ENCODE measurements at regions not wholly inside any gene's neighbourhood (a gene's known extent, or its start where the extent isn't known, plus 50 kb on each side); places are given as distances from the start of the nearest gene placed in this dataset.

- Histone ChIP-seq H3K9me3 (ENCODE audit: control insufficient read depth in 5 of 5, low read length in 5 of 5) (no peaks in the 10 kb centered on the region), H3K4me3 (ENCODE audit: low read depth in 1 of 5, low read length in 5 of 5) (no peak overlapping the region), H3K4me1 (ENCODE audit: control insufficient read depth in 5 of 5, insufficient read depth in 5 of 5, low read length in 5 of 5) (peaks cover 0 to 9% (median 7%) of the 10 kb centered on the region in 5 donors), H3K27ac (ENCODE audit: low read depth, low read length) (no peak overlapping the region), H3K36me3 (ENCODE audit: control insufficient read depth in 5 of 5, insufficient read depth in 5 of 5, low read length in 5 of 5) (no peaks in the 10 kb centered on the region), H3K27me3 (ENCODE audit: control insufficient read depth in 5 of 5, insufficient read depth in 4 of 5, low read length in 5 of 5) (no peaks in the 10 kb centered on the region), H3K9ac (ENCODE audit: low read length in 5 of 5) (no peak overlapping the region)
Measured at GRCh38 chr11:86749821-86750401, 50.4 kb upstream of the PRSS23 start.

GRCh38 chr11:86749376-86749775 is 51.0 kb upstream of the PRSS23 start:
- H3K9me3 ChIP-seq (ENCODE audit: control insufficient read depth in 5 of 5, low read length in 5 of 5) = no peaks in the 10 kb centered on the region
- peaks cover 0 to 9% (median 7%) of the 10 kb centered on the region in 5 donors for H3K4me1 ChIP-seq (ENCODE audit: control insufficient read depth in 5 of 5, insufficient read depth in 5 of 5, low read length in 5 of 5)
- no peaks in the 10 kb centered on the region for H3K27me3 ChIP-seq (ENCODE audit: control insufficient read depth in 5 of 5, insufficient read depth in 4 of 5, low read length in 5 of 5)
- H3K27ac ChIP-seq (ENCODE audit: low read depth, low read length) = no peak overlapping the region
- no peak overlapping the region for H3K9ac ChIP-seq (ENCODE audit: low read length in 5 of 5)
- H3K4me3 ChIP-seq (ENCODE audit: low read depth in 1 of 5, low read length in 5 of 5) = no peak overlapping the region
- H3K36me3 ChIP-seq (ENCODE audit: control insufficient read depth in 5 of 5, insufficient read depth in 5 of 5, low read length in 5 of 5) = no peaks in the 10 kb centered on the region

- H3K4me3 ChIP-seq (ENCODE audit: low read depth in 1 of 5, low read length in 5 of 5) = no peak overlapping the region
- peaks cover 0 to 4% (median 0%) of the 10 kb centered on the region in 5 donors for H3K27me3 ChIP-seq (ENCODE audit: control insufficient read depth in 5 of 5, insufficient read depth in 4 of 5, low read length in 5 of 5)
- peaks cover 0 to 1% (median 0%) of the 10 kb centered on the region in 5 donors for H3K9me3 ChIP-seq (ENCODE audit: control insufficient read depth in 5 of 5, low read length in 5 of 5)
- H3K4me1 ChIP-seq (ENCODE audit: control insufficient read depth in 5 of 5, insufficient read depth in 5 of 5, low read length in 5 of 5) = peaks cover 4 to 12% (median 9%) of the 10 kb centered on the region in 5 donors
- H3K9ac ChIP-seq (ENCODE audit: low read length in 5 of 5) = no peak overlapping the region
- H3K36me3 ChIP-seq (ENCODE audit: control insufficient read depth in 5 of 5, insufficient read depth in 5 of 5, low read length in 5 of 5) = no peaks in the 10 kb centered on the region
- H3K27ac ChIP-seq (ENCODE audit: low read depth, low read length) = no peak overlapping the region
Measured at GRCh38 chr11:86748296-86748695, 52.0 kb upstream of the PRSS23 start.

- Histone ChIP-seq H3K27ac (ENCODE audit: low read depth, low read length) (no peak overlapping the region), H3K4me1 (ENCODE audit: control insufficient read depth in 5 of 5, insufficient read depth in 5 of 5, low read length in 5 of 5) (peaks cover 5 to 16% (median 9%) of the 10 kb centered on the region in 5 donors), H3K4me3 (ENCODE audit: low read depth in 1 of 5, low read length in 5 of 5) (no peak overlapping the region), H3K36me3 (ENCODE audit: control insufficient read depth in 5 of 5, insufficient read depth in 5 of 5, low read length in 5 of 5) (no peaks in the 10 kb centered on the region), H3K9ac (ENCODE audit: low read length in 5 of 5) (no peak overlapping the region), H3K27me3 (ENCODE audit: control insufficient read depth in 5 of 5, insufficient read depth in 4 of 5, low read length in 5 of 5) (peaks cover 0 to 6% (median 0%) of the 10 kb centered on the region in 5 donors), H3K9me3 (ENCODE audit: control insufficient read depth in 5 of 5, low read length in 5 of 5) (peaks cover 0 to 2% (median 0%) of the 10 kb centered on the region in 5 donors)
Measured at GRCh38 chr11:86747801-86748200, 52.5 kb upstream of the PRSS23 start.

- no peak overlapping the region for H3K4me3 ChIP-seq (ENCODE audit: low read depth in 1 of 5, low read length in 5 of 5)
Measured at GRCh38 chr11:86746514-86746913, 53.8 kb upstream of the PRSS23 start.

GRCh38 chr11:86745571-86745970 is 54.8 kb upstream of the PRSS23 start:
- H3K4me3 ChIP-seq (ENCODE audit: low read depth in 1 of 5, low read length in 5 of 5) = no peak overlapping the region
- H3K36me3 ChIP-seq (ENCODE audit: control insufficient read depth in 5 of 5, insufficient read depth in 5 of 5, low read length in 5 of 5) = no peaks in the 10 kb centered on the region
- H3K27me3 ChIP-seq (ENCODE audit: control insufficient read depth in 5 of 5, insufficient read depth in 4 of 5, low read length in 5 of 5) = peaks cover 0 to 6% (median 0%) of the 10 kb centered on the region in 5 donors
- H3K9me3 ChIP-seq (ENCODE audit: control insufficient read depth in 5 of 5, low read length in 5 of 5) = peaks cover 0 to 2% (median 0%) of the 10 kb centered on the region in 5 donors
- peaks cover 5 to 30% (median 24%) of the 10 kb centered on the region in 5 donors for H3K4me1 ChIP-seq (ENCODE audit: control insufficient read depth in 5 of 5, insufficient read depth in 5 of 5, low read length in 5 of 5)
- H3K9ac ChIP-seq (ENCODE audit: low read length in 5 of 5) = no peak overlapping the region
- no peak overlapping the region for H3K27ac ChIP-seq (ENCODE audit: low read depth, low read length)

More at GRCh38 chr11:86746514-86746913, 53.8 kb upstream of the PRSS23 start:
- Histone ChIP-seq H3K36me3 (ENCODE audit: control insufficient read depth in 5 of 5, insufficient read depth in 5 of 5, low read length in 5 of 5) (no peaks in the 10 kb centered on the region), H3K27me3 (ENCODE audit: control insufficient read depth in 5 of 5, insufficient read depth in 4 of 5, low read length in 5 of 5) (peaks cover 0 to 6% (median 0%) of the 10 kb centered on the region in 5 donors), H3K9ac (ENCODE audit: low read length in 5 of 5) (no peak overlapping the region), H3K27ac (ENCODE audit: low read depth, low read length) (no peak overlapping the region), H3K9me3 (ENCODE audit: control insufficient read depth in 5 of 5, low read length in 5 of 5) (peaks cover 0 to 2% (median 0%) of the 10 kb centered on the region in 5 donors), H3K4me1 (ENCODE audit: control insufficient read depth in 5 of 5, insufficient read depth in 5 of 5, low read length in 5 of 5) (peaks cover 5 to 21% (median 16%) of the 10 kb centered on the region in 5 donors)

GRCh38 chr11:86743223-86744118 is 56.9 kb upstream of the PRSS23 start:
- peaks cover 0 to 2% (median 0%) of the 10 kb centered on the region in 5 donors for H3K9me3 ChIP-seq (ENCODE audit: control insufficient read depth in 5 of 5, low read length in 5 of 5)
- H3K9ac ChIP-seq (ENCODE audit: low read length in 5 of 5) = peak overlapping the region in 2 of 5 donors; percentile 47 to 66
- peaks cover 0 to 6% (median 0%) of the 10 kb centered on the region in 5 donors for H3K27me3 ChIP-seq (ENCODE audit: control insufficient read depth in 5 of 5, insufficient read depth in 4 of 5, low read length in 5 of 5)
- peak overlapping the region; percentile 97 for H3K27ac ChIP-seq (ENCODE audit: low read depth, low read length)
- peak overlapping the region in 1 of 5 donors; percentile 12 for H3K4me3 ChIP-seq (ENCODE audit: low read depth in 1 of 5, low read length in 5 of 5)
- no peaks in the 10 kb centered on the region for H3K36me3 ChIP-seq (ENCODE audit: control insufficient read depth in 5 of 5, insufficient read depth in 5 of 5, low read length in 5 of 5)
- peaks cover 7 to 38% (median 22%) of the 10 kb centered on the region in 5 donors for H3K4me1 ChIP-seq (ENCODE audit: control insufficient read depth in 5 of 5, insufficient read depth in 5 of 5, low read length in 5 of 5)

- Histone ChIP-seq H3K27ac (ENCODE audit: low read depth, low read length) (peak overlapping the region; percentile 97), H3K9me3 (ENCODE audit: control insufficient read depth in 5 of 5, low read length in 5 of 5) (peaks cover 0 to 2% (median 0%) of the 10 kb centered on the region in 5 donors), H3K36me3 (ENCODE audit: control insufficient read depth in 5 of 5, insufficient read depth in 5 of 5, low read length in 5 of 5) (no peaks in the 10 kb centered on the region), H3K9ac (ENCODE audit: low read length in 5 of 5) (no peak overlapping the region), H3K4me3 (ENCODE audit: low read depth in 1 of 5, low read length in 5 of 5) (no peak overlapping the region), H3K4me1 (ENCODE audit: control insufficient read depth in 5 of 5, insufficient read depth in 5 of 5, low read length in 5 of 5) (peaks cover 7 to 49% (median 31%) of the 10 kb centered on the region in 5 donors), H3K27me3 (ENCODE audit: control insufficient read depth in 5 of 5, insufficient read depth in 4 of 5, low read length in 5 of 5) (peaks cover 0 to 6% (median 0%) of the 10 kb centered on the region in 5 donors)
Measured at GRCh38 chr11:86741839-86742805, 58.2 kb upstream of the PRSS23 start.

- H3K4me3 ChIP-seq (ENCODE audit: low read depth in 1 of 5, low read length in 5 of 5) = no peak overlapping the region
- peaks cover 0 to 6% (median 0%) of the 10 kb centered on the region in 5 donors for H3K27me3 ChIP-seq (ENCODE audit: control insufficient read depth in 5 of 5, insufficient read depth in 4 of 5, low read length in 5 of 5)
- H3K9ac ChIP-seq (ENCODE audit: low read length in 5 of 5) = peak overlapping the region in 2 of 5 donors; percentile 25 to 79
- H3K4me1 ChIP-seq (ENCODE audit: control insufficient read depth in 5 of 5, insufficient read depth in 5 of 5, low read length in 5 of 5) = peaks cover 7 to 49% (median 32%) of the 10 kb centered on the region in 5 donors
- no peaks in the 10 kb centered on the region for H3K36me3 ChIP-seq (ENCODE audit: control insufficient read depth in 5 of 5, insufficient read depth in 5 of 5, low read length in 5 of 5)
- H3K27ac ChIP-seq (ENCODE audit: low read depth, low read length) = peak overlapping the region; percentile 97
- peaks cover 0 to 2% (median 0%) of the 10 kb centered on the region in 5 donors for H3K9me3 ChIP-seq (ENCODE audit: control insufficient read depth in 5 of 5, low read length in 5 of 5)
Measured at GRCh38 chr11:86741484-86741835, 58.9 kb upstream of the PRSS23 start.

All from subcutaneous abdominal adipose tissue (tissue), 5 donors.